Neural cell (in vitro differentiated cells): ENCODE measurements at regions not wholly inside any gene's neighbourhood (a gene's known extent, or its start where the extent isn't known, plus 50 kb on each side); places are given as distances from the start of the nearest gene placed in this dataset.

Experiments used
- CTCF ChIP-seq: fragments of 450-650 bp; IDR thresholded peaks from 2 replicates; pipeline ENCODE4 v1.5.1; 2014; ENCODE audit warnings: antibody characterized with exemption, mild to moderate bottlenecking, moderate library complexity; ENCODE audit not compliant: poor library complexity, severe bottlenecking
- EP300 ChIP-seq: fragments of 450-650 bp; conservative IDR thresholded peaks from 2 replicates; pipeline ENCODE4 v1.6.1; 2014; ENCODE audit warnings: antibody characterized with exemption, mild to moderate bottlenecking, moderate library complexity; ENCODE audit not compliant: poor library complexity, severe bottlenecking
- EZH2 ChIP-seq: fragments of 200-600, 300-800 bp; shearing (Covaris generic), sonication (generic); IDR thresholded peaks from 2 replicates; pipeline ENCODE4 v1.6.1; 2014; ENCODE audit warnings: antibody characterized with exemption, low read length, borderline replicate concordance, mild to moderate bottlenecking; ENCODE audit not compliant: insufficient read depth, poor library complexity, severe bottlenecking
- MXI1 ChIP-seq: fragments of 450-650 bp; conservative IDR thresholded peaks from 2 replicates; pipeline ENCODE4 v1.6.1; 2014; ENCODE audit warnings: antibody characterized with exemption, mild to moderate bottlenecking; ENCODE audit not compliant: poor library complexity, severe bottlenecking
- POLR2AphosphoS5 ChIP-seq: IDR thresholded peaks from 2 replicates; pipeline ENCODE4 v1.6.1; 2012
- REST ChIP-seq: IDR thresholded peaks from 2 replicates; pipeline ENCODE4 v1.6.1; 2012; ENCODE audit warnings: borderline replicate concordance
- TAF1 ChIP-seq: IDR thresholded peaks from 2 replicates; pipeline ENCODE4 v1.6.1; 2012; ENCODE audit warnings: low read depth

- TF ChIP-seq EP300 (no peak), EZH2 (no peak), CTCF (no peak), POLR2AphosphoS5 (no peak), REST (no peak), TAF1 (no peak), MXI1 (no peak)
These were observed 1560.2 kb downstream of the SI start for GRCh38 chr3:163518065-163518464.
